ENCODE measurements at regions not wholly inside any gene's neighbourhood (a gene's known extent, or its start where the extent isn't known, plus 50 kb on each side); places are given as distances from the start of the nearest gene placed in this dataset.

DNA sequence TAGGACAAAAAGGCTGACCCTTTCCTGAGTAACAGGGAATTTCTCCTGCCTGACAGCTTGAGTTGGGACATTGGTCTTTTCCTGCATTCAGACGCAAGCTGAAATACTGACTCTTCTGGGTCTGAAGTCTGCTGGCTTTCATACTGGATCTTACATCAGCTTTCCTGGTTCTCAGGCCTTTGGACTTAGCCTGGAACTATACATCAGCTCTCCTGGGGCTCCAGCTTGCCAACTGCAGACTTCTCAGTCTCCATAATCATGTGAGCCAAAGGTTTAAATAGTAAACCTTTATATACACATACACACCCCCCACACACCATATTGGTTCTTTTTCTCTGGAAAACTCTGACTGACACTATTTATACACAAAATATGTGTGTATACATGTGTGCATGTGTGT, 59.0 kb upstream of the KCND3 start:
- H3K36me3 ChIP-seq (ENCODE audit: insufficient read depth), result no peaks in the 10 kb centered on the region
- no peaks in the 10 kb centered on the region for H3K27me3 ChIP-seq (ENCODE audit: insufficient read depth)
- H3K27ac ChIP-seq (ENCODE audit: low read depth), result no peak overlapping the region
- H3K4me3 ChIP-seq, result no peak overlapping the region
- Mint-ChIP-seq H3K36me3 (ENCODE audit: low read depth) (no peaks in the 10 kb centered on the region), H3K4me3 (no peak overlapping the region), H3K27me3 (ENCODE audit: insufficient read depth, low read depth, poor library complexity) (peaks cover 2% of the 10 kb centered on the region), H3K27ac (no peak overlapping the region), H3K4me1 (no peaks in the 10 kb centered on the region), H3K9me3 (no peaks in the 10 kb centered on the region)
- no peaks in the 10 kb centered on the region for H3K4me1 ChIP-seq (ENCODE audit: insufficient read depth)
- ATAC-seq (no peak), DNase-seq (ENCODE audit: low spot score) (no peak)
- H3K79me2 ChIP-seq (replicated peaks; ENCODE audit: insufficient read depth), result no peaks in the 10 kb centered on the region
- H4K20me1 ChIP-seq (replicated peaks; ENCODE audit: insufficient read depth), result no peaks in the 10 kb centered on the region
- H2AFZ ChIP-seq, result no peak overlapping the region
- no peaks in the 10 kb centered on the region for H3K9me2 ChIP-seq (ENCODE audit: insufficient read depth)
- no peak overlapping the region for H3K4me2 ChIP-seq
- no peaks in the 10 kb centered on the region for H3F3A ChIP-seq (replicated peaks; ENCODE audit: low read depth)
- TF ChIP-seq, protein P1, sequence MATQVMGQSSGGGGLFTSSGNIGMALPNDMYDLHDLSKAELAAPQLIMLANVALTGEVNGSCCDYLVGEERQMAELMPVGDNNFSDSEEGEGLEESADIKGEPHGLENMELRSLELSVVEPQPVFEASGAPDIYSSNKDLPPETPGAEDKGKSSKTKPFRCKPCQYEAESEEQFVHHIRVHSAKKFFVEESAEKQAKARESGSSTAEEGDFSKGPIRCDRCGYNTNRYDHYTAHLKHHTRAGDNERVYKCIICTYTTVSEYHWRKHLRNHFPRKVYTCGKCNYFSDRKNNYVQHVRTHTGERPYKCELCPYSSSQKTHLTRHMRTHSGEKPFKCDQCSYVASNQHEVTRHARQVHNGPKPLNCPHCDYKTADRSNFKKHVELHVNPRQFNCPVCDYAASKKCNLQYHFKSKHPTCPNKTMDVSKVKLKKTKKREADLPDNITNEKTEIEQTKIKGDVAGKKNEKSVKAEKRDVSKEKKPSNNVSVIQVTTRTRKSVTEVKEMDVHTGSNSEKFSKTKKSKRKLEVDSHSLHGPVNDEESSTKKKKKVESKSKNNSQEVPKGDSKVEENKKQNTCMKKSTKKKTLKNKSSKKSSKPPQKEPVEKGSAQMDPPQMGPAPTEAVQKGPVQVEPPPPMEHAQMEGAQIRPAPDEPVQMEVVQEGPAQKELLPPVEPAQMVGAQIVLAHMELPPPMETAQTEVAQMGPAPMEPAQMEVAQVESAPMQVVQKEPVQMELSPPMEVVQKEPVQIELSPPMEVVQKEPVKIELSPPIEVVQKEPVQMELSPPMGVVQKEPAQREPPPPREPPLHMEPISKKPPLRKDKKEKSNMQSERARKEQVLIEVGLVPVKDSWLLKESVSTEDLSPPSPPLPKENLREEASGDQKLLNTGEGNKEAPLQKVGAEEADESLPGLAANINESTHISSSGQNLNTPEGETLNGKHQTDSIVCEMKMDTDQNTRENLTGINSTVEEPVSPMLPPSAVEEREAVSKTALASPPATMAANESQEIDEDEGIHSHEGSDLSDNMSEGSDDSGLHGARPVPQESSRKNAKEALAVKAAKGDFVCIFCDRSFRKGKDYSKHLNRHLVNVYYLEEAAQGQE (IDR thresholded peaks at IDR 0.05; ENCODE audit: unreplicated experiment), result no peak
- TF ChIP-seq EZH2 (IDR thresholded peaks at IDR 0.05; ENCODE audit: low read depth, unreplicated experiment), result no peak
- no peak for TF ChIP-seq ETS1 (IDR thresholded peaks at IDR 0.05)
- TF ChIP-seq EZH2phosphoT487 (IDR thresholded peaks at IDR 0.05; ENCODE audit: unreplicated experiment), result no peak
- no peak for TF ChIP-seq CREB1 (CRISPR knock-in tag; IDR thresholded peaks at IDR 0.05; ENCODE audit: low read depth)
- TF ChIP-seq NANOG (IDR thresholded peaks at IDR 0.05; ENCODE audit: borderline replicate concordance), result no peak
- TF ChIP-seq, protein P2, sequence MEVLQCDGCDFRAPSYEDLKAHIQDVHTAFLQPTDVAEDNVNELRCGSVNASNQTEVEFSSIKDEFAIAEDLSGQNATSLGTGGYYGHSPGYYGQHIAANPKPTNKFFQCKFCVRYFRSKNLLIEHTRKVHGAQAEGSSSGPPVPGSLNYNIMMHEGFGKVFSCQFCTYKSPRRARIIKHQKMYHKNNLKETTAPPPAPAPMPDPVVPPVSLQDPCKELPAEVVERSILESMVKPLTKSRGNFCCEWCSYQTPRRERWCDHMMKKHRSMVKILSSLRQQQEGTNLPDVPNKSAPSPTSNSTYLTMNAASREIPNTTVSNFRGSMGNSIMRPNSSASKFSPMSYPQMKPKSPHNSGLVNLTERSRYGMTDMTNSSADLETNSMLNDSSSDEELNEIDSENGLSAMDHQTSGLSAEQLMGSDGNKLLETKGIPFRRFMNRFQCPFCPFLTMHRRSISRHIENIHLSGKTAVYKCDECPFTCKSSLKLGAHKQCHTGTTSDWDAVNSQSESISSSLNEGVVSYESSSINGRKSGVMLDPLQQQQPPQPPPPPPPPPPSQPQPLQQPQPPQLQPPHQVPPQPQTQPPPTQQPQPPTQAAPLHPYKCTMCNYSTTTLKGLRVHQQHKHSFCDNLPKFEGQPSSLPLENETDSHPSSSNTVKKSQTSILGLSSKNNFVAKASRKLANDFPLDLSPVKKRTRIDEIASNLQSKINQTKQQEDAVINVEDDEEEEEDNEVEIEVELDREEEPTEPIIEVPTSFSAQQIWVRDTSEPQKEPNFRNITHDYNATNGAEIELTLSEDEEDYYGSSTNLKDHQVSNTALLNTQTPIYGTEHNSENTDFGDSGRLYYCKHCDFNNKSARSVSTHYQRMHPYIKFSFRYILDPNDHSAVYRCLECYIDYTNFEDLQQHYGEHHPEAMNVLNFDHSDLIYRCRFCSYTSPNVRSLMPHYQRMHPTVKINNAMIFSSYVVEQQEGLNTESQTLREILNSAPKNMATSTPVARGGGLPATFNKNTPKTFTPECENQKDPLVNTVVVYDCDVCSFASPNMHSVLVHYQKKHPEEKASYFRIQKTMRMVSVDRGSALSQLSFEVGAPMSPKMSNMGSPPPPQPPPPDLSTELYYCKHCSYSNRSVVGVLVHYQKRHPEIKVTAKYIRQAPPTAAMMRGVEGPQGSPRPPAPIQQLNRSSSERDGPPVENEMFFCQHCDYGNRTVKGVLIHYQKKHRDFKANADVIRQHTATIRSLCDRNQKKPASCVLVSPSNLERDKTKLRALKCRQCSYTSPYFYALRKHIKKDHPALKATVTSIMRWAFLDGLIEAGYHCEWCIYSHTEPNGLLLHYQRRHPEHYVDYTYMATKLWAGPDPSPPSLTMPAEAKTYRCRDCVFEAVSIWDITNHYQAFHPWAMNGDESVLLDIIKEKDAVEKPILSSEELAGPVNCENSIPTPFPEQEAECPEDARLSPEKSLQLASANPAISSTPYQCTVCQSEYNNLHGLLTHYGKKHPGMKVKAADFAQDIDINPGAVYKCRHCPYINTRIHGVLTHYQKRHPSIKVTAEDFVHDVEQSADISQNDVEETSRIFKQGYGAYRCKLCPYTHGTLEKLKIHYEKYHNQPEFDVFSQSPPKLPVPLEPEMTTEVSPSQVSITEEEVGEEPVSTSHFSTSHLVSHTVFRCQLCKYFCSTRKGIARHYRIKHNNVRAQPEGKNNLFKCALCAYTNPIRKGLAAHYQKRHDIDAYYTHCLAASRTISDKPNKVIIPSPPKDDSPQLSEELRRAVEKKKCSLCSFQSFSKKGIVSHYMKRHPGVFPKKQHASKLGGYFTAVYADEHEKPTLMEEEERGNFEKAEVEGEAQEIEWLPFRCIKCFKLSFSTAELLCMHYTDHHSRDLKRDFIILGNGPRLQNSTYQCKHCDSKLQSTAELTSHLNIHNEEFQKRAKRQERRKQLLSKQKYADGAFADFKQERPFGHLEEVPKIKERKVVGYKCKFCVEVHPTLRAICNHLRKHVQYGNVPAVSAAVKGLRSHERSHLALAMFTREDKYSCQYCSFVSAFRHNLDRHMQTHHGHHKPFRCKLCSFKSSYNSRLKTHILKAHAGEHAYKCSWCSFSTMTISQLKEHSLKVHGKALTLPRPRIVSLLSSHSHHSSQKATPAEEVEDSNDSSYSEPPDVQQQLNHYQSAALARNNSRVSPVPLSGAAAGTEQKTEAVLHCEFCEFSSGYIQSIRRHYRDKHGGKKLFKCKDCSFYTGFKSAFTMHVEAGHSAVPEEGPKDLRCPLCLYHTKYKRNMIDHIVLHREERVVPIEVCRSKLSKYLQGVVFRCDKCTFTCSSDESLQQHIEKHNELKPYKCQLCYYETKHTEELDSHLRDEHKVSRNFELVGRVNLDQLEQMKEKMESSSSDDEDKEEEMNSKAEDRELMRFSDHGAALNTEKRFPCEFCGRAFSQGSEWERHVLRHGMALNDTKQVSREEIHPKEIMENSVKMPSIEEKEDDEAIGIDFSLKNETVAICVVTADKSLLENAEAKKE (CRISPR knock-in tag; IDR thresholded peaks at IDR 0.05), result no peak
- no peak for TF ChIP-seq ZNF331 (CRISPR knock-in tag; IDR thresholded peaks at IDR 0.05; ENCODE audit: low read depth)
- TF ChIP-seq STAT1 (IDR thresholded peaks at IDR 0.05; ENCODE audit: unreplicated experiment), result no peak
